NB4 (cell line): ENCODE measurements at regions not wholly inside any gene's neighbourhood (a gene's known extent, or its start where the extent isn't known, plus 50 kb on each side); places are given as distances from the start of the nearest gene placed in this dataset.

ENCODE experiments used
- CTCF ChIP-seq: IDR thresholded peaks from one replicate; pipeline ENCODE4 v1.5.1; 2012; ENCODE audit warnings: low read depth, low read length
- MAX ChIP-seq: IDR thresholded peaks from 2 replicates; pipeline ENCODE4 v1.6.1; 2011; ENCODE audit warnings: low read depth, low read length
- MYC ChIP-seq: IDR thresholded peaks from 2 replicates; pipeline ENCODE4 v1.6.1; 2011; ENCODE audit warnings: low read depth, low read length
- POLR2A ChIP-seq: IDR thresholded peaks from 2 replicates; pipeline ENCODE4 v1.6.1; 2011; ENCODE audit warnings: mild to moderate bottlenecking; ENCODE audit not compliant: insufficient read length; ENCODE audit errors: extremely low read depth

GRCh38 chr1:229191066-229191674 is 79.7 kb upstream of the RAB4A start:
- TF ChIP-seq CTCF (no peak), POLR2A (no peak), MYC (no peak), MAX (no peak)
